Erythroblast (primary cell): ENCODE measurements at regions not wholly inside any gene's neighbourhood (a gene's known extent, or its start where the extent isn't known, plus 50 kb on each side); places are given as distances from the start of the nearest gene placed in this dataset.

Experiments used
- GATA1 ChIP-seq: IDR thresholded peaks from 2 replicates; pipeline ENCODE4 v1.6.1; 2011; ENCODE audit warnings: low read depth, mild to moderate bottlenecking, control low read depth, low read length, moderate library complexity
- POLR2A ChIP-seq: IDR thresholded peaks from 2 replicates; pipeline ENCODE4 v1.6.1; 2011; ENCODE audit warnings: mild to moderate bottlenecking, low read length

DNA sequence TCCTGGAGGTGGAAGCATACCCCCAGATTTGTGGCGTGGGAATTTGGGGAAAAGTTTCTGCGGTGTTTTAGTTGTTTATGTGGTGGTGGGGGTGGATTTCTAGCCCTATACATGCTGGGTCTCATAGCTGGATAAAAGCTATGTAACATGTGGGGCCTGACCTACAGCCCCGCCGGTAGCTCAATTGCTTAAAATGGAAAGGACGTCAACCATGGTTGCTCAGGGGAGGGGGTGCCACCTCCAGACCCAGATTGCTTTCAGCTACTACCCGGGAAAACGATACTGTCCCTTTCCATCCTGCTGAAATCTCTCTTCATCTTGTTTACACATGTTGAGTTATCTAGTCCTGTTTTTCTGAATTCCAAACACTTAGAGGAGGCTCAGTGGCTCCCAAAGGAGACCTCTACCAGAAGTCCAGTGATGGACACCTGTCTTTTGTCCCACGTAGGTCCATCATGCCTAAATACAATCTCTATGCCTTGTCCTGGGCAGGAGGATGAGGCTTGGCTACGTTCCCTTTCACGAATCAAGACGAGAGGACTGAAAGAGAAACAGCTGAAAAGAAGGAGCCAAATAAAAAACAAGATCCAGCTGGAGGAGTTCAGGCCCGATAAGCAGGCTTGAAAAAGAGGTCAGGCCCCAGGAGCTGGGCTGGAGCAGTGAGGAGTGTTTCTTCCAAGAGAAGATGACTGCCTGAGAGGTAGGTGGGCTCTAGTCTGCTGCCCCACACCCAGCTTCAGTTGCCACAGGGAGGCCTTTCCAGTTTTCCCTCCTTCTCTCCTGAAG is 72.1 kb upstream of the TPRG1 start:
- no peak for TF ChIP-seq POLR2A
- TF ChIP-seq GATA1: no peak
